ENCODE measurements at regions not wholly inside any gene's neighbourhood (a gene's known extent, or its start where the extent isn't known, plus 50 kb on each side); places are given as distances from the start of the nearest gene placed in this dataset.

GRCh38 chr10:4033341-4033896 is 248.4 kb upstream of the KLF6 start:
- no peak for DNase-seq (ENCODE audit: low read depth)
- H3K4me3 ChIP-seq (ENCODE audit: low read length) = no peak overlapping the region
- no peak for TF ChIP-seq CTCF (IDR thresholded peaks at IDR 0.05; ENCODE audit: insufficient read depth, low read depth, low read length, missing control alignments)

- TF ChIP-seq CTCF (IDR thresholded peaks at IDR 0.05; ENCODE audit: insufficient read depth, low read depth, low read length, missing control alignments) = no peak
- H3K4me3 ChIP-seq (ENCODE audit: low read length) = no peak overlapping the region
- no peak for DNase-seq (ENCODE audit: low read depth)
These were observed 244.9 kb upstream of the KLF6 start for GRCh38 chr10:4029866-4030265.

GRCh38 chr10:4028854-4029583 is 244.0 kb upstream of the KLF6 start:
- DNase-seq (ENCODE audit: low read depth) = no peak
- no peak for TF ChIP-seq CTCF (IDR thresholded peaks at IDR 0.05; ENCODE audit: insufficient read depth, low read depth, low read length, missing control alignments)
- no peak overlapping the region for H3K4me3 ChIP-seq (ENCODE audit: low read length)

GRCh38 chr10:4028027-4028471 is 243.0 kb upstream of the KLF6 start:
- no peak overlapping the region for H3K4me3 ChIP-seq (ENCODE audit: low read length)
- TF ChIP-seq CTCF (IDR thresholded peaks at IDR 0.05; ENCODE audit: insufficient read depth, low read depth, low read length, missing control alignments) = no peak
- DNase-seq (ENCODE audit: low read depth) = no peak

GRCh38 chr10:4025339-4025738 is 240.3 kb upstream of the KLF6 start:
- no peak for TF ChIP-seq CTCF (IDR thresholded peaks at IDR 0.05; ENCODE audit: insufficient read depth, low read depth, low read length, missing control alignments)
- H3K4me3 ChIP-seq (ENCODE audit: low read length) = no peak overlapping the region
- DNase-seq (ENCODE audit: low read depth) = no peak

- DNase-seq (ENCODE audit: low read depth) = no peak
- no peak overlapping the region for H3K4me3 ChIP-seq (ENCODE audit: low read length)
- no peak for TF ChIP-seq CTCF (IDR thresholded peaks at IDR 0.05; ENCODE audit: insufficient read depth, low read depth, low read length, missing control alignments)
These were observed 239.7 kb upstream of the KLF6 start for GRCh38 chr10:4024516-4025245.
